Activated T-cell treated with anti-CD3 and anti-CD28 coated beads, Interleukin-2, amount 50 U/mL, for 4 hours (primary cell): ENCODE measurements at regions not wholly inside any gene's neighbourhood (a gene's known extent, or its start where the extent isn't known, plus 50 kb on each side); places are given as distances from the start of the nearest gene placed in this dataset.

ENCODE experiments used
- ATAC-seq, 2 donors: fragments of 200-7000 bp; cut with Tn5 transposase; one replicate each; pipeline ENCODE4 v1.10.0; 2021
- DNase-seq: peaks from one replicate; pipeline ENCODE4 v3.0.0-alpha.2; 2020
- H3K27me3 Mint-ChIP-seq: one replicate; pipeline ENCODE4 v1.8.0; 2021; ENCODE audit warnings: low read depth, mixed read lengths
- H3K36me3 Mint-ChIP-seq: one replicate; pipeline ENCODE4 v1.8.0; 2022; ENCODE audit warnings: mixed read lengths; ENCODE audit not compliant: insufficient read depth
- H3K4me1 Mint-ChIP-seq: one replicate; pipeline ENCODE4 v1.8.0; 2021; ENCODE audit warnings: low read depth, mixed read lengths
- H3K4me3 Mint-ChIP-seq: one replicate; pipeline ENCODE4 v1.8.0; 2021; ENCODE audit warnings: mild to moderate bottlenecking, moderate library complexity, mixed read lengths
- H3K9me3 Mint-ChIP-seq: one replicate; pipeline ENCODE4 v1.8.0; 2021; ENCODE audit warnings: mixed read lengths

DNA sequence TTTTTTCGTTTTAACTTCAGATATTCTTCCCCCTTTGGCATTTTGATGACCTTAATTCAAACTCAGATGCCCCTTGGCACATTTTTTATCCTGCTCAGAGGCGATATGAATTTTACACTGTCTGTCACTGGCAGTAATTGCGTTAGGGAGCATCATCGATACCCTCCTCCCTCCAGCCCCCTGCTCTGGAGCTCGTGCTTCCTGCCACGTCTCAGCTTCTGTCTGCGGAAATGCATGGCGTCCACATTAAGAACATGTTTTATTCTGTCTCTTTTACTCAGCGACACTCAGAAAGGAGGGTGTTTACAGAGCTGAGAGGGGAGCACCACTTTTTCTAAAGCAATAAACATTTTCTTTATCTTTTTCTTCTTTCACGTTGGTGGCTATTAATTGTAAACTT lies 254.2 kb downstream of the EBLN2 start:
- Mint-ChIP-seq H3K9me3 (no peaks in the 10 kb centered on the region), H3K4me3 (no peak overlapping the region), H3K4me1 (no peaks in the 10 kb centered on the region), H3K27me3 (peaks cover 3% of the 10 kb centered on the region), H3K36me3 (no peaks in the 10 kb centered on the region)
- DNase-seq (no peak), ATAC-seq (no peak)

DNA sequence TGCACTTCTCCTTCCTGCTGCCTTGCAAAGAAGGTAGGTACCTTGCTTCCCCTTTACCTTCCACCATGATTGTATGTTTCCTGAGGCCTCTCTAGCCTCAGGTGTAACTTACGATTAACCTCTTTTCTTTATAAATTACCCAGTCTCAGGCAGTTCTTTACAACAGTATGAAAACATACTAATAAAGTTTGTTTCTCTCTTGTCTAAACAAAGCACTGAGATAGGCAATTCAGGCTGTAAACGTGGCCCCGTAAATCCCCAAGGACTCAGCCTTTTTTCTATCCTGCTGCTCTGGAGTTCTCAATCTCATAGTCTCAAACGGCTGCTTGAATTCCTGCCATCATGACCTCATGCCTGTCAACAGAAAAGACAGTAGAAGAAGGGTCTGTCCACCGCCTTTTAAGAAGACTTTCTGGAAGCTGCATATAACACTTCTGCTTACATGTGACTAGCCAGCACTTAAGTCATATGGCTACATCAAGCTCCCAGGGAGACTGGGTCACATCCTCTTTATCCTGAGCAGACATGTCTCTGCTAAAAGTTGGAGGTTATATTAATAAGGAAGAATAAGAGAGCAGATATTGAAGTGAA lies 257.8 kb downstream of the EBLN2 start:
- H3K4me3 Mint-ChIP-seq = no peak overlapping the region
- DNase-seq (no peak), ATAC-seq (no peak)
- peaks cover 6% of the 10 kb centered on the region for H3K9me3 Mint-ChIP-seq
- H3K4me1 Mint-ChIP-seq = no peaks in the 10 kb centered on the region
- H3K36me3 Mint-ChIP-seq = no peaks in the 10 kb centered on the region
- H3K27me3 Mint-ChIP-seq = no peaks in the 10 kb centered on the region

DNA sequence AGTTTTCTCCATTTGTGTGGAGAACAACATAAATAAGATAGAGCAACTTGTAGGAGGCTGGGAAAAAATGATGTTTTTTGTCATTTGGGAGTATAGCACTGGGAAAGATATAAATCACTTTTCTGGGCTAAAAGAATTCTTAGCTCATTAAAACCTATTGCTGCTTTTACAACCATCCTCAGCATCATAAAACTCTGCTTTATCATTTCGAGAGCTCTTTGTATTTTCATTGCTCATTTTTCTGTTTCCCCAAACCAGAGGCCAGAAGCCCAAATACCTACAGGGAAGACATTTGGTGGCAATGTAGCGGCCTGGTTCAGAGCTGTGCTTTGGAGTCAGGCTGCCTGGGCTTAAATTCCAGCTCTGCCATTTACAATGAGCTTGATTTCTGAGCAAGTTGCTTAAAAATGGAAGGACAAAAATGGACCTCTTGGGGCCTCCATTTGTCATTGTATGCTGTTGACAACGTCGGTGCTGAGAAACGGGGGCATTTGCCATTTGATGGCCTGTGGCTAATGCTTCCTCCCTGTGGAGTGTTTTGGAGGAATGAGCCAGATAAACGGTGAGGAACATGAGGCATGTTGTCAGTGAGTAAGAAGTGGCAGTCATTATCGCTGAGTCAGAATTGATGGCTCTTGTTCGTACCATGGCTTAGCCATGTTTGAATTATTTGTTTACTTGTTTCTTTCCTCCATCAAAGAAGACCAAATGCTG lies 260.0 kb downstream of the EBLN2 start:
- H3K4me3 Mint-ChIP-seq = no peak overlapping the region
- H3K4me1 Mint-ChIP-seq = no peaks in the 10 kb centered on the region
- peaks cover 6% of the 10 kb centered on the region for H3K9me3 Mint-ChIP-seq
- DNase-seq = no peak
- no peak for ATAC-seq
- H3K36me3 Mint-ChIP-seq = no peaks in the 10 kb centered on the region
- no peaks in the 10 kb centered on the region for H3K27me3 Mint-ChIP-seq

DNA sequence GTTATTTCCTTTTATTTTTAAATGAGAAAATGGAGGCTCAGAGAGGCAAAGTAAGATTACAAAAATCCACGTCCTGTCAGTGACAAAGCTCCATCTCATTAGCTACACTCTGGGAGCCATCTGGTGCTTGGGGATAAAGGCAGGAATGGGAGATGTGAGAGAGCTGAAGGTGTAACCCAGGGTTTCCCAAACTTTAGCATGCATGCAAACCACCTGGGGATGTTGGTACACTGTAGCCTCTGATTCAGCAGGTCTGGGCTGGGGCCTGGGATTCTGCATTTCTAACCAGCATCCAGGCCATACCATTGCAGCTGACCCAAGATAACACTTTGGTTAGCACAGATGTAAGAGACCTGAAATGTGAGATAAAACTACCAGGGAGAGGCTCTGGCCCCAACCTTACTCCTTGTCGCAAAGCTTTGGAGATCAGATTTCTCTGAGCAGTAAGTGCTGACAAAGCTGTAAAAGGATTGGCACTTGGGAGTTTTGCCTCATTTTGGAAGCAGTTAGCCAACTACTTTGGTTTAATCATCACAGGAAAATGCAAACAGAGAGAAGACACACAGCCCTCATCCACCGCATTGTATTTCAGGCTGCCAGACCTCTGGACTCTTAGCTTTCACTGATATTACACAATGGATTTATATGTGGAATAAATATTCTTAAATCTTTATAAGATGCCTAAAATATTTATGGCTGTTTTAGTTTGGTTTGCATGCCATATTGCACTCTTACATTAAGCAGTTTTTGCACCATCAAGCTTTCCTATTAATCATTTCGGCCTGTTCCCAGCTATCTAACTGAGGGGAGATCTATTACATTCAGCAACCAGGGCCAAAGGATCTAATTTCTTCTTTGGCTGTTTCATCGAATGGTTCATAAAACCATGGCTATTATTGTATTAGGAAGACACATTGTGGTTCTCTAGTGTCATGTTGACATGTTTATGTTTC lies 263.0 kb downstream of the EBLN2 start:
- DNase-seq (no peak), ATAC-seq (no peak)
- H3K27me3 Mint-ChIP-seq = peaks cover 4% of the 10 kb centered on the region
- no peaks in the 10 kb centered on the region for H3K4me1 Mint-ChIP-seq
- no peak overlapping the region for H3K4me3 Mint-ChIP-seq
- no peaks in the 10 kb centered on the region for H3K36me3 Mint-ChIP-seq
- H3K9me3 Mint-ChIP-seq = peaks cover 6% of the 10 kb centered on the region

DNA sequence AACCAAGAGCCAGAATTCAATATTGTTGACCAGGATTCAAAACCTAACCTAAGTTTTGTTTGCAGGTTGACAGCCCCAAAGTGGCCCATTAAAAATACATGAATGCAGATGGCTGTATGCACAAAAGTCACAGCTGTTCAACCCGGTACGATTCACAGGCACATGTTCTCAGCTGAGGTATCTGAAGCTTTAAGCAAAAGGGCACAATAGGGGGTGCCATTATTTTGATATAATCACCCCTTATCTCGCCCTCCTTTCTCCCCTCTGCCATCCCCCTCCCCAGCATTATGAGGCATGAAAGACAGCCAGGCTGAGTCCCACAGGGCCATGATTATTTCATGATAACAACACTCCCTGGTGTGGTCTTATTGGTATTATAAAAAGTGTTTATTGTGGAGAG lies 264.9 kb downstream of the EBLN2 start:
- no peaks in the 10 kb centered on the region for H3K4me1 Mint-ChIP-seq
- no peak for DNase-seq
- peaks cover 4% of the 10 kb centered on the region for H3K27me3 Mint-ChIP-seq
- H3K9me3 Mint-ChIP-seq = peaks cover 6% of the 10 kb centered on the region
- H3K36me3 Mint-ChIP-seq = no peaks in the 10 kb centered on the region
- ATAC-seq = no peak
- H3K4me3 Mint-ChIP-seq = no peak overlapping the region

DNA sequence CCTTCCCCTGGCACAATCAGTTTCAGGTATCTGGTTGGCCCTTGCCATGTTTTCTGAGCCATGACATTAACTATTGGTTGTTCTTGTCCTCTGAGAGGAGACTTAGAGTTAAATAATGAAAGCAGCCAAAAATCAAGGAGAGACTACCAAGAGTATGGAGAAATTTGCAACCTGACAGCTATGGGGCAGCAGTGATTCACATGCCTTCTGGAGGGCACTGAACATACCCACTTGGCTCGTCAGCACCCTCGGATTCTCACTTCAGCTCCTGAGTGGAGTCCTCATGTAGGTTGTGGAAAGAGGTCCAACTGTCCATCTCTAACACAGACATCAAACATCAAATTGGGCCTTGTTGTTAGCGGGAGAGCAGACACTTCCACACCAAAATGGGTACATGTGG lies 265.6 kb downstream of the EBLN2 start:
- no peak for ATAC-seq
- no peak for DNase-seq
- peaks cover 6% of the 10 kb centered on the region for H3K9me3 Mint-ChIP-seq
- H3K27me3 Mint-ChIP-seq = peaks cover 4% of the 10 kb centered on the region
- no peaks in the 10 kb centered on the region for H3K36me3 Mint-ChIP-seq
- no peaks in the 10 kb centered on the region for H3K4me1 Mint-ChIP-seq
- H3K4me3 Mint-ChIP-seq = no peak overlapping the region
